ENCODE measurements at regions not wholly inside any gene's neighbourhood (a gene's known extent, or its start where the extent isn't known, plus 50 kb on each side); places are given as distances from the start of the nearest gene placed in this dataset.

- TF ChIP-seq, protein P1, sequence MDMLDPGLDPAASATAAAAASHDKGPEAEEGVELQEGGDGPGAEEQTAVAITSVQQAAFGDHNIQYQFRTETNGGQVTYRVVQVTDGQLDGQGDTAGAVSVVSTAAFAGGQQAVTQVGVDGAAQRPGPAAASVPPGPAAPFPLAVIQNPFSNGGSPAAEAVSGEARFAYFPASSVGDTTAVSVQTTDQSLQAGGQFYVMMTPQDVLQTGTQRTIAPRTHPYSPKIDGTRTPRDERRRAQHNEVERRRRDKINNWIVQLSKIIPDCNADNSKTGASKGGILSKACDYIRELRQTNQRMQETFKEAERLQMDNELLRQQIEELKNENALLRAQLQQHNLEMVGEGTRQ (IDR thresholded peaks at IDR 0.05; ENCODE audit: low read depth, low read length), result no peak
- TF ChIP-seq CTCF (conservative IDR thresholded peaks at IDR 0.05; ENCODE audit: low read depth, low read length) (no peak), CEBPB (IDR thresholded peaks at IDR 0.05; ENCODE audit: low read depth, low read length) (no peak), POLR2A (IDR thresholded peaks at IDR 0.05; ENCODE audit: low read depth, low read length) (no peak), SMC3 (IDR thresholded peaks at IDR 0.05; ENCODE audit: low read depth, low read length) (no peak), ELK1 (IDR thresholded peaks at IDR 0.05; ENCODE audit: borderline replicate concordance, low read depth, low read length) (no peak), MXI1 (IDR thresholded peaks at IDR 0.05; ENCODE audit: borderline replicate concordance, low read depth, low read length) (no peak), RFX5 (IDR thresholded peaks at IDR 0.05; ENCODE audit: low read depth, low read length) (no peak), RAD21 (IDR thresholded peaks at IDR 0.05; ENCODE audit: low read length) (no peak), RCOR1 (IDR thresholded peaks at IDR 0.05; ENCODE audit: insufficient replicate concordance, low read length) (no peak), MAFK (IDR thresholded peaks at IDR 0.05; ENCODE audit: low read depth, low read length) (no peak), BHLHE40 (IDR thresholded peaks at IDR 0.05; ENCODE audit: low read depth, low read length) (no peak), FOS (IDR thresholded peaks at IDR 0.05; ENCODE audit: low read depth, low read length) (no peak), NFE2L2 (IDR thresholded peaks at IDR 0.05; ENCODE audit: low read depth, low read length) (no peak)
Observed at GRCh38 chr12:29901585-29901984, 117.8 kb upstream of the TMTC1 start.
